Right lobe of liver (tissue), 6 donors: ENCODE measurements at regions not wholly inside any gene's neighbourhood (a gene's known extent, or its start where the extent isn't known, plus 50 kb on each side); places are given as distances from the start of the nearest gene placed in this dataset.

ENCODE experiments used
- ATAC-seq, 4 donors: fragments of 200-7000 bp; cut with Tn5 transposase; one replicate each; pipeline ENCODE4 v1.9.1; 2020; ENCODE audit warnings: mild to moderate bottlenecking in 4 of 4, moderate library complexity in 4 of 4
- DNase-seq, 3 donors: peaks; one replicate each; pipeline ENCODE4 v3.0.0-alpha.2; 2020
- H3K27ac ChIP-seq, 3 donors: fragments of 200-600 bp; one replicate each; pipeline ENCODE4 v1.8.0; 2022
- H3K27me3 ChIP-seq, 2 donors: fragments of 200-600 bp; one replicate each; pipeline ENCODE4 v1.8.0; 2022
- H3K36me3 ChIP-seq, 4 donors: fragments of 200-600 bp; sonication (generic) in 1 of 4; one replicate each; pipeline versions ENCODE4 v1.5.1 to v1.8.0; 2017 to 2022; ENCODE audit warnings: control low read depth in 1 of 4
- H3K4me1 ChIP-seq, 4 donors: fragments of 200-600 bp; sonication (generic) in 1 of 4; one replicate each; pipeline versions ENCODE4 v1.5.1 to v1.8.0; 2017 to 2022; ENCODE audit warnings: control low read depth in 1 of 4
- H3K4me3 ChIP-seq, 3 donors: fragments of 200-600 bp; one replicate each; pipeline ENCODE4 v1.8.0; 2022
- H3K9me3 ChIP-seq, 4 donors: fragments of 200-600 bp; sonication (generic) in 1 of 4; one replicate each; pipeline versions ENCODE4 v1.5.1 to v1.8.0; 2017 to 2022; ENCODE audit warnings: control low read depth in 1 of 4
- POLR2A ChIP-seq: fragments of 450-650 bp; IDR thresholded peaks from one replicate; pipeline ENCODE4 v1.6.1; 2017; ENCODE audit warnings: antibody characterized with exemption, mild to moderate bottlenecking
- WGBS: methylation state at CpG from one replicate; pipeline ENCODE4 v1.1.6; 2018; ENCODE audit warnings: low coverage, low lambda C conversion rate; ENCODE audit not compliant: insufficient coverage; ENCODE audit errors: missing lambda C conversion rate; 5-methylcytosine and 5-hydroxymethylcytosine counted together
- intact Hi-C, 2 donors: fragments of 100-400 bp; cut with DNase I; formaldehyde crosslinking; loops; one replicate each; pipeline versions ENCODE4 v1.11.2 to v1.14.1; 2022
- TF ChIP-seq, protein P1 (sequence below), 4 donors: fragments of 200-600 bp in 3 of 4; fragments of 450-650 bp in 1 of 4; IDR thresholded peaks; one replicate each; pipeline versions ENCODE4 v1.5.1 to v1.8.0; 2016 to 2022; ENCODE audit warnings: antibody characterized with exemption in 4 of 4, mild to moderate bottlenecking in 2 of 4
- donor health status: DM: no; HTN: yes; CAD: no.
- donor health status: DM: no; HTN: no; CAD: no.
- donor health status: DM: no; HTN: no; CAD: no.
- donor health status: DM: no; HTN: yes; CAD: no.
- donor health status: DM: no; HTN: yes; CAD: no.

DNA sequence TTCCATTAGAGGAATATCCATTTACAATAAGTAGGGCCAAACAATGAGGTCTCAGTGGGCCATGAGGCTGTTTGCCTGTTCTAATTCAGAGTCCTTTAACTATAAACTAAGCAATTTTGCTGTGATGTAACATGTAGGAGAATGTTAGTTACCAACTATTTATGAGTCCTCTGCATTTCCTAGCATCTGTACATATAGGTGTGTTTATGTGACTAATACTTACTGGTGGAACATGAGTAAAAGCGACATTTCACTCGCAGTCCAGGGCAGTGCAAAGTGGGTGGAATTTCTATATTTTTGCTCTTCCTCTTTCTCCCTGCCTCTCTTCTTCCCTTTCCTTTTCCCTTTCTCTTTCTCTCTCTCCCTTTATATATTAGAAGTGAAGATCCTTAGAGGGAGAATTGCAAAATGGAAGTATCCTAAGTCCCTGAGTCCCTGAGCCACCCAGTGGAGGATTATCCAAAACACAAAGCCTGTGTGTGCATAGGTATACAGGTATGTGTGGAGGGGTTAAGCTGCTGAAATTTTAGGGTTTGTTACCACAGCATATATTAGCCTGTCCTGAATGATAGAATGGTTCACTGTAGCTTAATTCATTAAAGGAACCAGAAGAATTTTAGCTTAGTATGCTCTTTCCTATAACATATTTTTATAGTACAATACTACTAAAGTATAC lies 487.0 kb upstream of the FANCL start:
- DNase-seq: no peak
- Histone ChIP-seq H3K36me3 (no peaks in the 10 kb centered on the region), H3K27me3 (no peaks in the 10 kb centered on the region), H3K4me1 (no peaks in the 10 kb centered on the region), H3K27ac (no peak overlapping the region), H3K4me3 (no peak overlapping the region), H3K9me3 (no peaks in the 10 kb centered on the region)
- no peak for TF ChIP-seq POLR2A
- TF ChIP-seq, protein P1, sequence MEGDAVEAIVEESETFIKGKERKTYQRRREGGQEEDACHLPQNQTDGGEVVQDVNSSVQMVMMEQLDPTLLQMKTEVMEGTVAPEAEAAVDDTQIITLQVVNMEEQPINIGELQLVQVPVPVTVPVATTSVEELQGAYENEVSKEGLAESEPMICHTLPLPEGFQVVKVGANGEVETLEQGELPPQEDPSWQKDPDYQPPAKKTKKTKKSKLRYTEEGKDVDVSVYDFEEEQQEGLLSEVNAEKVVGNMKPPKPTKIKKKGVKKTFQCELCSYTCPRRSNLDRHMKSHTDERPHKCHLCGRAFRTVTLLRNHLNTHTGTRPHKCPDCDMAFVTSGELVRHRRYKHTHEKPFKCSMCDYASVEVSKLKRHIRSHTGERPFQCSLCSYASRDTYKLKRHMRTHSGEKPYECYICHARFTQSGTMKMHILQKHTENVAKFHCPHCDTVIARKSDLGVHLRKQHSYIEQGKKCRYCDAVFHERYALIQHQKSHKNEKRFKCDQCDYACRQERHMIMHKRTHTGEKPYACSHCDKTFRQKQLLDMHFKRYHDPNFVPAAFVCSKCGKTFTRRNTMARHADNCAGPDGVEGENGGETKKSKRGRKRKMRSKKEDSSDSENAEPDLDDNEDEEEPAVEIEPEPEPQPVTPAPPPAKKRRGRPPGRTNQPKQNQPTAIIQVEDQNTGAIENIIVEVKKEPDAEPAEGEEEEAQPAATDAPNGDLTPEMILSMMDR (IDR thresholded peaks at IDR 0.05): no peak
- ATAC-seq: no peak
- WGBS: 79% methylated on average over 2 of the region's 2 CpGs
- intact Hi-C loops: no loop called here

DNA sequence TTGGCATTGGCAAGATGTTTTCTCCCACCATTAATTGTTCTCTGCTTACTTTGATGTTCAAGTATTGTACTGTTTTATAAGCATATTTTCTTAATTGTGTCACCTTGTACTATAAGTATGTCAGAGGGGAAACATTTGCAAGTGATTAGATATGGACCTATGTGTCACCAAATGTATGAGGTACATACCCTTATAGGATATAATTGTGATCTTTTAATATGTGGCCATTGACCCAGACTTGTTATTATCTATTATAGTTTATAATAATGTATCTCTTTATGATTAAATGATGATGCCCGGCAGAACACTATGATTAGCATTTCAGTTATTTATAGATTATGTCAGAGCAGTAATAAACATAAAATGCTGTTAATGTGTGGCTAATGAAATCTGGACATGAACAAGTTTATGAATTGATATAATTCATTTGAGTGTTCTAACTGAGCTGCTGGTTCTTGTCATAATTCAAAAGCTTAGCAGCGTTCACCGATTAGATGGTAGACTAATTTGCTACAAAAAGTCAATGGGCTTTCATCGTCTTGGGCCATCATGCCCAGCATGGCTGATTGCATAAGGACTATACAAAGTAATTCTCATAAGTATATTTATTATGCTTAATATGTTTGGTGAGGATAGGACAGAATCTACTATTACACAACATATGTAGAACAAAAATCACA lies 480.9 kb upstream of the FANCL start:
- WGBS: 65% methylated on average over 4 of the region's 4 CpGs

DNA sequence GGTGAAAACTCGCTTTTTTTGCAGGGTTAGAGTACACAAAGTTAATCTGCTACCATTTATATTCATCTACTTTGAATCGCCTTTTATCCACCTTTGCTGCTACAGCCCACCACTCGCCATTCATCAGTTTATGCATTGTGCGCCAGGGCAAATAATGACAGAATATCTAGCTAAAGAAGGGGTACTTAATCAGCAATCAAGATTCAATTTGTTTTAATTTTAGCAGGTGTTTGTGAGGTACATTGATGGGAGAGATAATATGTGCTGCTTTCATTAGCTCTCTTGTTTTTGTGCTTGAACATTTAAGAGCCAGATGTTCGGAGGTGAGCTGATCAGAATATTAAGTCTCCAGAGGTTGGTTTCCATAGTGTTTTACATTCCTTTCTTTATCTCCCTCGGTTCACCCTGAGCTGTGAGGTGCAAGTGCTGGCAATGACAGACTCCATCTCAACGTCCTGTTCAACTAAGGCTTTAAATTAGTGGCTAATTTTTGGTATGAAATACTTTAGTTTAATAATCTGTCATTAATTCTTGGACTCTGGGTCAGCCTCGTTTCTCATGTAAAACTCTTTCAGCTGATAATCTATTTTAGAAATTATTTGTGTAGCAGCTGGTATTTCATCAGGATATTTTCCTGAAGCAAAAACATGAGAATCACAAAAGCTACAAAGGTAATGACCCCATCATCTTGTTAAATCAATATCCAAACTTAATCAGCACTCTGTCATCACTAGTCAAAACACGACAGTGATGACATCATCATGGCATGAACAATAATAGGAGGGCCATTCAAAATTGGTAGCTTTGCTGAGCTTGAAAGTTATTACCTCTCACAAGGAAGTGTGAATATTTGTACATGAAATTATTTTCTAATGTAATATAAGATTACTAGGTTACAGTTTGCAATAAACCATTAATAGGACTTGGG lies 479.9 kb upstream of the FANCL start:
- Histone ChIP-seq H3K36me3 (no peaks in the 10 kb centered on the region), H3K27ac (no peak overlapping the region), H3K4me1 (no peaks in the 10 kb centered on the region), H3K4me3 (no peak overlapping the region), H3K27me3 (no peaks in the 10 kb centered on the region), H3K9me3 (no peaks in the 10 kb centered on the region)
- intact Hi-C loops: no loop called here
- no peak for DNase-seq
- ATAC-seq: no peak
- WGBS: 44% methylated on average over 9 of the region's 9 CpGs
- no peak for TF ChIP-seq POLR2A
- TF ChIP-seq, protein P1 (IDR thresholded peaks at IDR 0.05): no peak

More for the DNA sequence above, 480.9 kb upstream of the FANCL start:
- Histone ChIP-seq H3K4me1 (no peaks in the 10 kb centered on the region), H3K4me3 (no peak overlapping the region), H3K9me3 (no peaks in the 10 kb centered on the region), H3K27ac (no peak overlapping the region), H3K36me3 (no peaks in the 10 kb centered on the region), H3K27me3 (no peaks in the 10 kb centered on the region)
- no peak for TF ChIP-seq POLR2A
- TF ChIP-seq, protein P1 (IDR thresholded peaks at IDR 0.05): no peak
- ATAC-seq (no peak), DNase-seq (no peak)
- intact Hi-C loops: no loop called here

DNA sequence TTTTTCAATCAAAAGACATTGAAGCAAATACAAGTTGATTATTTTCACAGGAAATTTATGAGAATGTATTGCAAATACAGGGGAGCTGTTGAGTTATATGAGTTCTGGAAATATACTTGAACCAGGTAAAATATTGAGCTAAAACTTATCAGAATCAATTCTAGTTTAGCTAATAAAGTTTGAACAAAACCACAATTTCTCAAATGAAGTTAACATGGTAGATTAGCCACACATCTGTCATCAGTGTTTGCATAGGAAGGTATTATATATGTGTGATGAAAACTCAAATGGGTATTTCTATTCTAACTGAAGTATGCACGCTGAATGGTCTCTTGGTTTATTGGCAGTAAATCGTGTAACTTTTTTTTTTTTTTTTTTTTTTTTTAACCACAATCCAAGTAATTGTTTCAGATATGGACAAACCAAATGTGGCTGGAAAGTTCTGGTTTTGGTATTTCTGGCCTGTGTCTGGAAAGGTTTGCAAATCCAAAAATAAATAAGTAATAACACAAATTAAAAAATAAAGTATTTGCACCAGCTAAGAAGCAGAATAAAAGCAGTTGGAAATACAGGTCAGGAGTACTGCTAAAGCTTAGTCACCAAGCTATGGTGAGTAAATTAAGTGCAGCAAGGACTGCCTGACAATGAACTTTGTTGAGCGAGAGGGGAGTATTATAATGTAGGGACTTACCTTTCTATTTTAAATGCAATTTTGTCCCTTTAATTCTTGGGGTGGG lies 479.1 kb upstream of the FANCL start:
- Histone ChIP-seq H3K4me3 (no peak overlapping the region), H3K4me1 (no peaks in the 10 kb centered on the region), H3K27ac (no peak overlapping the region), H3K9me3 (no peaks in the 10 kb centered on the region), H3K36me3 (no peaks in the 10 kb centered on the region), H3K27me3 (no peaks in the 10 kb centered on the region)
- TF ChIP-seq, protein P1 (IDR thresholded peaks at IDR 0.05): no peak
- no peak for TF ChIP-seq POLR2A
- ATAC-seq: no peak
- WGBS: 69% methylated on average over 3 of the region's 3 CpGs
- intact Hi-C loops: no loop called here
- no peak for DNase-seq
